HG03045 (cell line): ENCODE measurements at regions not wholly inside any gene's neighbourhood (a gene's known extent, or its start where the extent isn't known, plus 50 kb on each side); places are given as distances from the start of the nearest gene placed in this dataset.
"Not testable (repeated sequence)": the region's sequence is repeated elsewhere in the genome, so short reads cannot be mapped to it uniquely, and the experiment has no call there.

ENCODE experiments used
- ATAC-seq: cut with Tn5 transposase; IDR thresholded peaks from one replicate; pipeline ENCODE4 v1.9.1; 2021; ENCODE audit warnings: mild to moderate bottlenecking, moderate library complexity; ENCODE audit not compliant: unreplicated experiment

DNA sequence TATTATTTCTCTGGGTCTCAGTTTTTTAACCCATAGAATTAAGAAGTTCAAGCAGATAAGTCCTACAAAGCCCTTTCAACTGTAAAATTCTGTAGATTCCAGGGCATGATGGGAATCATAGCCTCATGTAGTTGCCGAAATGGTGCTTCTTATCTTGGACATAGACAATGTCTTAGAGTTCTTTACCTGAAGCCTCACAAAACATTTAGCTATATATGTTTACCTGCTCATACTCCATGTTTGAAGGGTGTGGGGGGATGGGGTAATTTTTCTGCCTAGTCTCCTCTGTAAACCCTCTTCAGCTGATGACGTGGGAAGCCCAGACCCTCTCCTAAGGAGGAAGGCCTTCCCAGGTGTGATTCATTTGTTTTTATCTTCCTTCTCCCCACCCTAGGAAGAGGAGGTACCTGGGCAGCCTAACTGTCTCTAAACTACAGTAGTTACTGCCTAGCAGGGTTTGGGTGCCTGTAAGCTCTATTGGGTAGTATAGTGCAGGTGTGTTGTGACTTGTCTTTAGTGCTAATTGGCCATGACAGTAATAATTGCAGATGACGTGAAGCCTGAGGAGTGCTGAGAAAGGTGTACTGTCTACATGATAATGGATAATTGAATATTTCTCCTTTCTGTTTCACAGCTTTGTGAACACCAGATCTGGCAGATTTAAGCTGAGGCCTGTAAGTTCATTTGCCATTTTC lies 230.8 kb downstream of the TFAP2B start:
- no peak for ATAC-seq

DNA sequence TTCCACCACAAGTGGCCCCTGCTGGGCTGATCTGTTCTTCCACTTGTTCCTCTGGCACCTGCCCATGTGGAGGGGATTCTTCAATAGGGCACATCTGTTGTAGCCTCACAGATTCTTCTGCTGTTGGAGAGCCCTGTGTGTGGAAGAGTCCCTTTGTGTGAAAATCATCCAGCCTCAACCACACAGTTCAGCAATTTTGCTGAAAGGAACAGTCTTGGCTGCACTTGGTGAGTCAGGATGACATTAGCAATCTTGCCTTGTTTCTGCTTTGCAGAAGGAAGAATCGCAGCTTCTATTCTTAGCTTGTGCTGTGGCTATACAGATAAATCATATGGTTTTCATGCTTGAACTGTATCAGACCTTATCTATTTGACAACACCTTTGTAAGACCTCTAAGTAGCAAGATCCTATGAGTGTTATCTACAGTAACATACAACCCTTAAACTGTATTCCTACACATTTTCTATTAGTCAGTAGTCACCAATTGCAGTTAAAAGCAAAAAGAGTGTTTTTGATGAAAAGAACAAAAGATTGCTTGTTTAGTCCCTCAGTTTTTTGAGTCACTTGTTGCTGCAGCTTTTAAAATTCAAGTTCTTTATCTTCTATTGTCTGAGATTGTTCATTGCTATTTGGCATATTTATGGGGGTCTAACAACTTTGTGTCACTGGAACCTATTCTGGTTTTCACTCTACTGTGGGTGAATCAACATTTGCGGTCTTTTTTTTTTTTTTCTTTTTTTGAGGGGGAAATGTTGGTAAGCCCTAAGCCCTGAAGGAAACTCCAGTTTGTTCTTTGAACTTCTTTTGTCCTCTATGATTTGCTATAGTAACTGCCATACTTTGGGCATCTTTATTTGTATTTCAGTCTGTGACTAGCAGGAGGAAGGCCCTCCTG lies 231.6 kb downstream of the TFAP2B start:
- no peak for ATAC-seq

GRCh38 chr6:51052716-51053115 lies 234.0 kb downstream of the TFAP2B start:
- ATAC-seq, result not testable (repeated sequence)

DNA sequence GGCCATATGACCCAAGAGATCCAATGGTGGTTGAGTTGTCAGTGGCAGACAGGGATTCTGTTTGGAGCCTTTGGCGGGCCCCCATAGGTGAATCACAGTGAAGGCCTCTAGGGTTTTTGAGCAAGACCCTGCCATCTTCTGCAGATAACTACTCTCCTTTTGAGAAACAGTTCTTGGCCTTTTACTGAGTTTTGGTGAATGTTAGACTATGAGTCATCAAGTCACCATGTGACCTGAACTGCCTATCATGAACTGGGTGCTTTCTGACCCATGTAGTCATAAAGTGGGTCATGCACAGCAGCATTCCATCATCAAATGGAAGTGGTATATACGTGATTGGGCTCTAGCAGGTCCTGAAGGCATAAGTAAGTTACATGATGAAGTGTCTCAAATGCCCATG lies 236.6 kb downstream of the TFAP2B start:
- ATAC-seq, result not testable (repeated sequence)

- ATAC-seq, result no peak
Measured at GRCh38 chr6:51057296-51057695, 238.6 kb downstream of the TFAP2B start.

- no peak for ATAC-seq
Measured at GRCh38 chr6:51060262-51060762, 241.6 kb downstream of the TFAP2B start.

GRCh38 chr6:51062166-51062722 lies 243.6 kb downstream of the TFAP2B start:
- no peak for ATAC-seq

- ATAC-seq, result no peak
Measured at GRCh38 chr6:51077821-51078518, 259.3 kb downstream of the TFAP2B start.

- ATAC-seq, result no peak
Measured at GRCh38 chr6:51090343-51090742, 271.7 kb downstream of the TFAP2B start.

- ATAC-seq, result no peak
Measured at GRCh38 chr6:51093871-51094270, 275.2 kb downstream of the TFAP2B start.

DNA sequence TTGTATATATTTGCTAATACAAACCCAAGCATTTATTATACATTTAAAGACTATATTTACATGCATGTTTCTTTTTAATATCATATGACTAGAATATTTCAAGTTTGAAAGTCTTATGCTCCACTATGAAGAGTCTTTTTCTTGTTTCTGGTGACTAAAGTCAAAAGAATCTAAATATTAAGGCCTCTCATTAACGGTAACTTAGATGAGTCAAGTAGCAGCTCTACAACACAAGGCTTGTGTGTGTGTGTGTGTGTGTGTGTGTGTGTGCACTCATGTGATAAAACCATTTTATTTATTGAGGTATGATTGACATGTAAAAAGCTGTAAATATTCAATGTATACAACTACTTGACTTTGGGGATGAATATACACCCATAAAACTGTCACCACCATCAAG lies 275.6 kb downstream of the TFAP2B start:
- no peak for ATAC-seq

GRCh38 chr6:51098246-51098645 lies 279.6 kb downstream of the TFAP2B start:
- ATAC-seq, result no peak

GRCh38 chr6:51098791-51099190 lies 280.1 kb downstream of the TFAP2B start:
- no peak for ATAC-seq

DNA sequence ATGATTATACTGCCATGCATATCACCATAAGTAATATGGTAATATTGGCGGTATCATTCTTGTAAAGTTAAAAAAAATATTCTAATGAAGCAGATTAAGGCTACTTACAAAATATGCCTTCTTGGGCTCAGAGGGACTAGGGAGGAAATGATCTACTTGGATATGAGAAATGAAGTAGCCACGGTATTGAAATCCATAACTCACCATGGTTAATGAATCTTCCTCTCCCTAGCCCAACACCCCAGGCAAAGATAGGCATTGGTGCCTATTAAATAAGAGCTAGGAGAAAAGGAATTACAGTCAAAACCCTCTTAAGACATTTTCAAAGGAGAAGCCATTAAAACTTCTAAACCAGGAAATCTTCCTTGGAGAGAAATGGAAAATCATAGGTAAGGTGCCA lies 280.5 kb downstream of the TFAP2B start:
- no peak for ATAC-seq

- no peak for ATAC-seq
Measured at GRCh38 chr6:51105357-51105756, 286.7 kb downstream of the TFAP2B start.

DNA sequence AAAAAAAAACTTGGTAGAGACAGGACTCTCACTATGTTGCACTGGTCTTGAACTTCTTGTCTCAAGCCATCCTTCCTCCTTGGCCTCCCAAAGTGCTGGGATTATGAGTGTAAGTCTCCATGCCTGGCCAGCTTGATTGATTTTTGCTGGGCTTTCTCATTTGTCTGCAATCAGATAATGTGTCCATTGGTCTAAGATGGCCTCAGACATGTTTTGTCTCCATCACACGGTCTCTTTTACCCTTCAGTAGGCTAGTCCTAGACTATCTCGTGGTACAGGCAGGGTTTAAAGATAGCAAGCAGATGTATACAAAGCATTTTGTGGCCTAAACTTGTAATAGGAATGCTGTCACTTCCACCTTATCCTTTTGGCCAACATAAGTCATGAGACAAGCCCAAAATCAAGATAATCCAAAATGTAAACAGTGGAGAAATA lies 289.1 kb downstream of the TFAP2B start:
- no peak for ATAC-seq

GRCh38 chr6:51108563-51109234 lies 290.0 kb downstream of the TFAP2B start:
- no peak for ATAC-seq

- ATAC-seq, result no peak
Measured at GRCh38 chr6:51112731-51113130, 294.1 kb downstream of the TFAP2B start.

DNA sequence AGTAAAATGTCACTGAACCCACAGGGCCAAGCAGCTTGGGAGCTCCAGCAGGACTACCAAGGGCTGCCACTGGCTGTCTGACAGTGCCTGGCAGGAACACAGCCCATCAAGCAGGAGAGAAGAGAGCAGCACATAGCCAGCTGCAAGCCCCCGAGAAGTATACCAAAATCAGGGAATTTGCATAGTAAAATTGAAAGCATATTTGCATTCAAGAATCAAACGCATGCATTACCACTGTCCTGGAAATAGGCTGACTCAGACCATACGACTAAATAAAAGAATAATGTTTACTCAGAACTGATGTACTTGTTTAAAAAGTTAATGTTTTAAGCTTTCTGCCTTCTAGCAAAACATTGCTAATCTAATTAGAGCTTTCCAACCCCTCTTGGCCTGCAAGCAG lies 298.1 kb downstream of the TFAP2B start:
- ATAC-seq, result no peak

DNA sequence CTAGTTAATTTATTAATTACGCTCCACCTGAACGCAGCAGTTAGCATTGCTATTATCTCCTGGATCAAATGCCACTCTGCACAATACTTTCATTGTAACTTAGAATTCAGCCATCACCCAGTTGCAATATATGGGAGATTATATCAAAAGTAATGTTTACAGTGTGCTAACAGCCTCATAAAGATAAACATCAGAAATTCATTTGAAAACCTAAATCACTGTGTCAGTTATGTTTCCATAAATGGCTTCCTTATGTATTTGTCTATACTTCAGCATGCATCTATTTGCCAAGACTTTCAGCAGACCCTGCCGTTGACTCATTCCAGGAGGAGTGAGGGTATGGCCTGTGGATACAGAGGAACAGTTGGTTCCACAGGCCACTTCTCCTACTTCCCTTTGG lies 300.1 kb downstream of the TFAP2B start:
- ATAC-seq, result no peak
